Left hindlimb (tissue), 1 donor: ENCODE measurements at regions not wholly inside any gene's neighbourhood (a gene's known extent, or its start where the extent isn't known, plus 50 kb on each side); places are given as distances from the start of the nearest gene placed in this dataset.
A peak's percentile ranks its signal among the peaks of the same experiment; 100 is the strongest.
"Not testable (repeated sequence)": the region's sequence is repeated elsewhere in the genome, so short reads cannot be mapped to it uniquely, and the experiment has no call there.

Source experiments
- DNase-seq: peaks from one replicate; pipeline ENCODE4 v3.0.0-alpha.2; 2018

DNA sequence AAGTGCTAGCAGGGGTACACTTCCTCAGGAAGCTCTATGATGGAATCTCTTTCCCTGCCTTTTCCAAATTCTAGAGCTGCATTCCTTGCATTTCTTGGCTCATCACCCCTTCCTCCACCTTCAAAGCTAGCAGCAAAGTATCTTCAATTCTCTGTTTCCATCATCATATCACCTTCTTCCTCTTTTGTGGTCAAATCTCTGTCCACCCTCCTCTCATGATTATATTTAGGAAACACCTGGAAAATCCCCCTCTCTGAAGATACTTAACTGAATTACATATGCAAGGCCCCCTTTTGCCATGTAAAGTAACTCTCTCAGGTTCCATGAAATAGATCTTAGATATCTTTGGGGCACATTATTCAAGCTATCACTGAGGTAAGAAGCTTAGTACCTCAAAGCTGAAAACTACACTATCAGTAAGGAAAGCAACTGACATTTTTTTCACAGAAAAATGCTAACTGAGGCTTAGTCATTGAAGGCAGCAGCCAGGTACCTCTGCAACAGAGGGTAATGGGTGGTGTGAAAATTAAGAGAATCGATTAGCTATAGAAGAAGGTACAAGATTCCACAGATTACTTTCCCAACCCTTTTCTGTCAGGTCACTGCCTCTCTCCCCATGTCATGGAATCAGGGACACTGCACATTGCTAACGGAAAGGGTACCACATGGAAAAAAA is 197.3 kb downstream of the MACC1 start:
- no peak for DNase-seq

DNA sequence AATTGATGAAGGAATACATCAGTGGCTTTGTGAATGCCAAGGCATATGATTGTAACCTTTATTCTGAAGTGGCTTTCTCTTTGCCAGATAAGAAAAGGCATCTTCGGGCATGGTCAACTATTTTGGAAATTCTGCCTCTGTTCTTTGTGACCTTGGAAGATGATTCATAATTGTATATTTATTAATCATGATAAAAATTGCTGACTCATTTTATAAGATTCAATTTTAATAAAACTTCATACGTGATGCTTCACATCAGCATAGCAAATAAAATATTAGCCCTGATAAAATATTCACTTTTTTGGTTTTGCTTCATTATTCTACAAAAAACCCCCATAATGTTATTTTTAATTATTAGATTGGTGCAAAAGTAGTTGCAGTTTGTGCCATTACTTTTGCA is 200.5 kb downstream of the MACC1 start:
- DNase-seq, result no peak

- DNase-seq, result no peak
These were observed 203.6 kb downstream of the MACC1 start for GRCh38 chr7:20013536-20013935.

- DNase-seq, result no peak
These were observed 205.1 kb downstream of the MACC1 start for GRCh38 chr7:20012100-20012499.

DNA sequence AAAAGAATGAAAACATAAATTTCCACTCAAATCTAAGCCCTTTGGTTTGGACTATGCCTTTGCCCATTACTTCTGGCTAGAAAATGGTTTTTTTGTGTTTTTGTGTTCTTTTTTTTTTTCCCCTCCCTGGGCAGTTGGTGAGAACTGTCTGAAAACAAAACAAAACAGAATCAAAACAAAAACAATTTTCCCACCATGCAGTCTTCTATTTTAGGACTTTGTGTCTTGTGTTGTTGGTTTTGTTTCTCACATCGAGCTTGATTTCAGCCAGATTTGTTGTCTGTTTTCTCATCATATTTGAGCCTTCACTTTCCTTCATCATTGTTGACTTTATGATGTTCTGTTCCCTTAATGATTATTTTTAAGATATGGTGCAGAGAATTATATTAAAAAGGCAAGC is 206.3 kb downstream of the MACC1 start:
- DNase-seq, result no peak

DNA sequence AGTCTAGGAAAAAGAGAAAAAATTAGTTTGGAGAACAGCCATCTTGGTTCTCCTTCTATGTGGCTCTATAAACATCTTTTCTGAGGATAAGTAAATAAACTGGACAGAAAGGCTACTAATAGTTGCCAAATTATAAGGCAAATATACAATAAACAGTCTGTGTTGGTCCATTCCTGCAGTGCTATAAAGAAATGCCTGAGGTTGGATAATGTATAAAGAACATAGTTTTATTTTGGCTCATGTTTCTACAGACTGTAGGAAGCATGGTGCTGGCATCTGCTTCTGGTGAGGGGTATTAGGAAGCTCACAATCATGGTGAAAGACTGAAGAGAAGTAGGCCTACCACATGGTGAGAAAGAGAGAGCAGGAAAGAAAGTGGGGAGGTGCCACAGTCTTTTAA is 209.7 kb downstream of the MACC1 start:
- DNase-seq, result no peak

- DNase-seq, result no peak
These were observed 212.1 kb downstream of the MACC1 start for GRCh38 chr7:20005081-20005480.

GRCh38 chr7:19999681-20000080 is 217.5 kb downstream of the MACC1 start:
- no peak for DNase-seq

DNA sequence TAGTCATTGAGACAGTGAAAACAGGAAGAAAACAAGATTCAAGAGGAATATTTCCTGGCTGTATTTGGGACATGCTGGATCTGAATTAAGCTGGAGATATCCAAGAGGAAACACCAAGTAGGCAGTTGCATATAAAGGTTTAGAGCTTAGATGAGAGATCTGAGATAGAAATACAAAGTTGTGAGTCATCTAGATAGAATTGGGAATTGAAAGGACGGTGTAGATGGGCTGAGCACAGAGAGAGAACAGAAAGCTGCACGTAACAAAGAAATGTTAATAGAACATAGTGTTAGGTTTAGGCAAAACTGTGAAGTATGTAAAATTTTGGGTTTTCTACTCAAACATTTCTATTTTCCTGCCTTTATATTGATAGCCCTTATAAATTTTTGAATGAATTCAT is 218.5 kb upstream of the TMEM196 start:
- DNase-seq, result no peak

DNA sequence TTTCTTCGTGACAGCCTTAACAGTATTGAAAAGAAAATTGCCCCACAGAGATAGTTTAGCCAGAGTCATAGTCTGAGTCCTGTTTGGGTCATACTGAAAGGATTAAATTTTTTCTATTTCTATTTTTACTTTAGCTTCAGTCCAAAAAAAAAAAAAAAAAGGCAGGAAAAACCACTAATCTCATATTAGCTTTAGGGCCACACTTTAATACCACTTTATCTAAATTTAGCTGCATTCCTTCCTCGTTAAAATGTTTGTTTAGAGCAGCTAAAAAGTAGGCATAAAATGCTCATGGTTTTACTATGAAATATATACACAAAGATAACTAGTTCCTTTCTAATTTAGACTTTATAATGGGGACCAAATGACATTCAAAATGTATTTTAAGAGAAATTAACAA is 216.5 kb upstream of the TMEM196 start:
- DNase-seq, result no peak

GRCh38 chr7:19988860-19989259 is 215.4 kb upstream of the TMEM196 start:
- no peak for DNase-seq

GRCh38 chr7:19984231-19984632 is 210.8 kb upstream of the TMEM196 start:
- no peak for DNase-seq

DNA sequence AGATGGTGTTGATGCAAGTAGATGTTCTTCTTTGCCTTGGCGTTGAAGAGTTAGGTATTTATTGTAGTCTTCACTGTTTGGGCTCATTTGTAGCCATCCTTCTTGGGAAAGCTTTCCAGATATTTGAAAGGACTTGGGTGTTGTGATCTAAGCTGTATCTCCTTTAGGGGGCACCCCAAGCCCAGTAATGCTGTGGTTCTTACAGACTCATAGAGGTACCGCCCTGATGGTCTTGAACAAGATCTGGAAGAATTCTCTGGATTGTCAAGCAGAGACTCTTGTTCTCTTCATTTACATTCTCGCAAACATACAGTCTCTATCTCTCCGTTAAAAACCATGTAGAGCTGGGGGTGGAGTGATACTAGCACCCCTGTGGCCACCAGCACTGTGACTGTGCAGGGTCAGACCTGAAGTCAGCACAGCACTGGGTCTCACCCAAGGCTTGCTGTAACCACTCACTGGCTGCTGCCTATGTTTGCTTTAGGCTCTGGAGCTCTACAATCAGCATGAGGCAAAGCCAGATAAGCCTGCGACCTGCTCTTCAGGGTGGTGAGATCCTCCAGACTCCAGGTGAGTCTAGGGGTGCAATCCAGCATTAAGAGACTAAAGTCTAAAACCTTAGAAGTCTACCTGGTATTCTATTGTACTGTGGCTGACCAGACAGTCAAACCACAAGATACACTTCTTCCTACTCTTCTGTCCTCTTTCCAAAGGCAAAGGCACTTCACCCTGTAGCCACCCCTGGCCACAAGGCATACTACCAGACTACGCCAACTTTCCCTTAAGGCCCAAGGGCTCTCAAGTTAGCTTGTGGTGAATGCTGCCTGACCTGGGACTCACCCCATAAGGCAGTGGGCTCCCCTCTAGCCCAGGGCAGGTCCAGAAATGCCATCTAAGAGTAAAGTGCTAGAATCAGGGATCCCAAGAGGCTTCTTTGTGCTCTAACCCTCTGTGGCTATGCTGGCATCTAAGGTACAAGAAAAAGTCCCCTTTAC is 209.7 kb upstream of the TMEM196 start:
- peak; percentile 44 for DNase-seq

DNA sequence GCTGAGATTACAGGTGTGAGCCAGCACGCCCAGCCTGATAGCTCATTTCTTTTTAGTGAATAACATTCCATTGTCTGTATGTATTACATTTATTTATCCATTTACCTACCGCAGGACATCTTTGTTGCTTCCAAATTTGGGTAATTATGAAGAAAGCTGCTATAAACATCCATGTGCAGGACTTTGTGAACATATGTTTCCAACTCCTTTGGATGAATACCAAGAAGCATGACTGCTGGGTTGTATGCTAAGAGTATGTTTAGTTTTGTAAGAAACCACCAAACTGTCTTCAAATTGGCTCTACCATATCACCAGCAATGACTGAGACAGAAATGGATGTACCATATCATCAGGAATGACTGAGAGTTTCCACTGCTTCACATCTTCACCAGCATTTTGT is 200.2 kb upstream of the TMEM196 start:
- DNase-seq, result no peak

- DNase-seq, result no peak
These were observed 199.5 kb upstream of the TMEM196 start for GRCh38 chr7:19972876-19973275.

- DNase-seq, result no peak
These were observed 198.5 kb upstream of the TMEM196 start for GRCh38 chr7:19971956-19972355.

GRCh38 chr7:19970514-19970913 is 197.1 kb upstream of the TMEM196 start:
- DNase-seq, result no peak

DNA sequence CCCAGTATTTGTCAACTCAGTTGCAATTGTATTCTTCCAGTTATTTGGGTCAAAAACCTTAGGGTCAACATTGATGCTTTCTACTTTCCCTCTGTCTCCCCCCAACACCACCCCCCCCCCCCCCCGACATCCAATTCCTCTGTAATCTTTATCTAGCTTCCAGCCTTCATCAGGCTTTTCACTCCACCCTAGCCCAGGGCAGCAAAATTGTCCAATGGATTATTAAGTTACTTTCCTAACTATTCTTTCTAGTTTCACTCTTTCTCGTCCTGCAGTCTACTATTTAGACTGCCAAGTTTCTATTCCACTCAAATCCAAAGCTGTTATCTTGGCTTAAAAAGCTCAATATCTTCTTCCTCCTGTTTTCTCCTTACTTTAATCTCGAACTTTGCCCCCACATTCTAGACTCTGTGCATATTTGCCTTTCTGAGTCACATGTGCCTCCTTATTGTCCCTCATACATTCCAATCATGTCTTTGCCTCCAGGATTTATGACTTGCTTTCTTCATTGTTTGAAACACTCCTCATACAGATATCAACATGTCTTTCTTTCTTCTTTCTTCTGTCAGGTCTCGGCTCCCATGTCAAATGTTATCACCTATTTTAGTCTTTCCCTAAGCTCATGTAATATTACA is 196.6 kb upstream of the TMEM196 start:
- DNase-seq, result no peak

DNA sequence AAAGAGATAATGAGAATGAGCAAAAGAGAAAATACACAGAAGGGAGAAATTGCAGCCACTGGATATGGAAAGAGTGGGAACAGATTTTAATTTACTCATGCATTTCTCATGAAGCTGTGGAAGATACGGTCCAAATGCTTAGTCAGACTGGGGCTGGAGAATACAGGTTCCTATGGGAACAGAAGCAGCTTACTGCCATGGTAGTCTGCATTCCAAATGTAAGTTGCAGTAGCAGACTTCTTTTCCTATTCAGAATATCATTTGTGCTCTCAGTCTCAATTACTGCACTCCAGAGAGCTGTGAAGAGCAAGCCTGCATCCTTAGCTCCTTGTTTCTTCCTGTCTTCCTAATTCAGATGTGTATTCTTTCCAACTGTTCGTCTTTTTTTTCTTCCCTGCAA is 190.8 kb upstream of the TMEM196 start:
- no peak for DNase-seq

DNA sequence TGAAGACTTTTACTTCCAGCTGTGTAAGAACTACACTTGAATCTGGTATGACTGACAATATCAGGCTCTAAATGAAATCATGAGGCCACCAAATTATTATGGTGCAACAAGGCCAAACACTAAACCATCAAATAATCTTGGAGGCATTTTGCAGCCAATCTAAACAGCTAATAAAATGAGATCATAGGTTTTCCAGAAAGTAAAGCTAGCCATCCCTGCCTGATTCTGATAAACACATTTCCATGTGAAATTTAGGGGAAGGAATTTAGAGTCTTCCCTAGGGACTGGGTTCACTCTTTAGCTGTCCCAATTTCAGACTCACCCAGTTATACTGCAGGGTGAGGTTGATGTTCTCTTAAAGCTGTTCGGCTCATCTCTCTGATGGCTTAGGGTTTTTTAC is 190.3 kb upstream of the TMEM196 start:
- no peak for DNase-seq

DNA sequence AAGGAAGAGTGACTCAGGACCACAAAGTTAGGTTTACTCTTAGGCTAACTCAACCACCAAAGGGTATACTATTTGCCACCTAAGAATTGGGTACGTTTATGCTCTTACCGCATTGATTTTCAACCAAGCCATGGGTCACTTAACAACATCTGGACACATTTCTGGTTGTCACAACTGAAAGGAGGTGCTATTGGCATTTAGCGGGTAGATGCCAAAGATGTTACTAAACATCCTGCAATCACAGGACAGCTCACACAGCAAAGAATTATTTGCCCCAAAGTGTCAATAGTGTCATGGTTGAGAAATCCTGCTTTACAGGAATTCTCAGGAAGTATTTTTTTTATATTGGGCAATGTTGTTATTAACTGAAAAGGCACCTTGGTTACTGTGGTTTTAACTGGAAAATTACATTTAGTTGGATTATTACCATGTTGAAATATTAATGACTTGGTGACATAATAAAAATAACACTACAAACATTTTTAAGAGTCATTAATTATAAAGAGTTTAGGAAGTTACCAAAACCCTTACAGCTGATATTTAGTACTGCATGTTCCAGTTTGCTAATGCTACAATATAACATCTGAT is 185.0 kb upstream of the TMEM196 start:
- DNase-seq, result no peak

- DNase-seq, result no peak
These were observed 184.2 kb upstream of the TMEM196 start for GRCh38 chr7:19957664-19958063.

DNA sequence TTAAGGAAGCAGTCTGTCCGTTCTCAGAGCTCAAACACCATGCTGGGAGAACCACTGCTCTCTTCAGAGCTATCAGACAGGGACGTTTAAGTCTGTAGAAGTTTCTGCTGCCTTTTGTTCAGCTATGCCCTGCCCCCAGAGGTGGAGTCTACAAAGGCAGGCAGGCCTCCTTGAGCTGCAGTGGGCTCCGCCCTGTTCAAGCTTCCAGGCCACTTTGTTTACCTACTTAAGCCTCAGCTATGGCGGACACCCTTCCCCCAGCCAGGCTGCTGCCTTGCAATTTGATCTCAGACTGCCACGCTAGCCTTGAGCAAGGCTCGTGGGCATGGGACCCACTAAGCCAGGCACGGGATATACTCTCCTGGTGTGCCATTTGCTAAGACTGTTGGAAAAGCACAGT is 180.7 kb upstream of the TMEM196 start:
- DNase-seq, result not testable (repeated sequence)
